HEK293T (cell line): ENCODE measurements at regions not wholly inside any gene's neighbourhood (a gene's known extent, or its start where the extent isn't known, plus 50 kb on each side); places are given as distances from the start of the nearest gene placed in this dataset.

Source experiments
- ARNT ChIP-seq: fragments of 450-650 bp; IDR thresholded peaks from 2 replicates; pipeline ENCODE4 v1.6.1; 2017; ENCODE audit warnings: mild to moderate bottlenecking
- ELF4 ChIP-seq: fragments of 450-650 bp; IDR thresholded peaks from 2 replicates; pipeline ENCODE4 v1.6.1; 2017; ENCODE audit warnings: antibody characterized with exemption
- FOXA1 ChIP-seq: fragments of 450-650 bp; IDR thresholded peaks from 2 replicates; pipeline ENCODE4 v1.6.1; 2016; ENCODE audit warnings: mild to moderate bottlenecking
- FOXM1 ChIP-seq: fragments of 450-650 bp; IDR thresholded peaks from 2 replicates; pipeline ENCODE4 v1.6.1; 2017; ENCODE audit warnings: mild to moderate bottlenecking, borderline replicate concordance
- SUZ12 ChIP-seq: fragments of 450-650 bp; IDR thresholded peaks from 2 replicates; pipeline ENCODE4 v1.6.1; 2016; ENCODE audit warnings: mild to moderate bottlenecking
- TARDBP ChIP-seq: fragments of 450-650 bp; IDR thresholded peaks from 2 replicates; pipeline ENCODE4 v1.6.1; 2016

GRCh38 chr2:191559569-191559968, 118.4 kb upstream of the NABP1 start:
- no peak for TF ChIP-seq TARDBP
- no peak for TF ChIP-seq ARNT
- TF ChIP-seq FOXM1, result no peak
- no peak for TF ChIP-seq ELF4
- no peak for TF ChIP-seq FOXA1
- TF ChIP-seq SUZ12, result no peak
